ENCODE measurements at regions not wholly inside any gene's neighbourhood (a gene's known extent, or its start where the extent isn't known, plus 50 kb on each side); places are given as distances from the start of the nearest gene placed in this dataset.

GRCh38 chr4:126874533-126874932, 758.2 kb upstream of the INTU start:
- Histone ChIP-seq H3K9ac (ENCODE audit: low read length) (no peak overlapping the region), H2AFZ (ENCODE audit: insufficient read depth, low read depth, low read length, poor library complexity, severe bottlenecking) (no peak overlapping the region), H3K27me3 (replicated peaks in 1 of 4; ENCODE audit: control extremely low read depth in 1 of 4, control insufficient read depth in 3 of 4, insufficient read depth in 4 of 4, low read length in 3 of 4) (no peaks in the 10 kb centered on the region), H3K36me3 (replicated peaks in 1 of 2; ENCODE audit: control extremely low read depth in 1 of 2, control insufficient read depth in 1 of 2, extremely low read depth in 1 of 2, insufficient read depth in 2 of 2, low read length in 1 of 2) (no peaks in the 10 kb centered on the region), H3K4me2 (replicated peaks; ENCODE audit: low read depth, low read length, poor library complexity, severe bottlenecking) (no peak overlapping the region), H4K20me1 (ENCODE audit: control insufficient read depth, insufficient read depth, low read length, poor library complexity, severe bottlenecking) (no peaks in the 10 kb centered on the region), H3K4me1 (ENCODE audit: control insufficient read depth in 2 of 2, insufficient read depth in 2 of 2, low read length in 2 of 2) (no peaks in the 10 kb centered on the region), H3K9me3 (ENCODE audit: control extremely low read depth in 1 of 3, control insufficient read depth in 2 of 3, insufficient read depth in 1 of 3, low read length in 2 of 3) (peaks cover 0 to 8% (median 4%) of the 10 kb centered on the region in 3 donors), H3K79me2 (ENCODE audit: control insufficient read depth, insufficient read depth, low read length) (no peaks in the 10 kb centered on the region), H3K27ac (ENCODE audit: low read length in 2 of 2) (no peak overlapping the region), H3K4me3 (ENCODE audit: control extremely low read depth in 1 of 5, extremely low read depth in 1 of 5, insufficient read depth in 1 of 5, low read depth in 2 of 5, low read length in 4 of 5) (no peak overlapping the region)
- no peak overlapping the region for H3K27ac Mint-ChIP-seq
- ChIA-PET POLR2A (no interaction called here), CTCF (no interaction called here)
- no peaks in the 10 kb centered on the region for H3K4me1 Mint-ChIP-seq
- no peaks in the 10 kb centered on the region for H3K27me3 Mint-ChIP-seq
- DNase-seq, result no peak
- ATAC-seq (ENCODE audit: low read depth), result no peak
- TF ChIP-seq CTCF (IDR thresholded peaks at IDR 0.05) (no peak), EZH2 (IDR thresholded peaks at IDR 0.05; ENCODE audit: borderline replicate concordance, insufficient read depth, low read depth, low read length, poor library complexity, severe bottlenecking) (no peak)
- H3K4me3 Mint-ChIP-seq, result no peak overlapping the region
- peaks cover 9% of the 10 kb centered on the region for H3K9me3 Mint-ChIP-seq (ENCODE audit: insufficient read depth)
- 92% methylated on average over 19 of the region's 19 CpGs for WGBS (ENCODE audit: insufficient coverage)
- intact Hi-C loops (cut with micrococcal nuclease), result no loop called here

- ChIA-PET POLR2A (no interaction called here), CTCF (no interaction called here)
- H3K4me3 Mint-ChIP-seq, result no peak overlapping the region
Observed at GRCh38 chr4:126888968-126889367, 743.8 kb upstream of the INTU start.

More at GRCh38 chr4:126888968-126889367, 743.8 kb upstream of the INTU start:
- no peak for DNase-seq
- TF ChIP-seq CTCF (IDR thresholded peaks at IDR 0.05) (no peak), EZH2 (IDR thresholded peaks at IDR 0.05; ENCODE audit: borderline replicate concordance, insufficient read depth, low read depth, low read length, poor library complexity, severe bottlenecking) (no peak)
- H2AFZ ChIP-seq (ENCODE audit: insufficient read depth, low read depth, low read length, poor library complexity, severe bottlenecking), result no peak overlapping the region
- H3K9me3 ChIP-seq (ENCODE audit: control extremely low read depth in 1 of 3, control insufficient read depth in 2 of 3, insufficient read depth in 1 of 3, low read length in 2 of 3), result peaks cover 0 to 3% (median 0%) of the 10 kb centered on the region in 3 donors
- no peak overlapping the region for H3K9ac ChIP-seq (ENCODE audit: low read length)
- no peaks in the 10 kb centered on the region for H3K79me2 ChIP-seq (ENCODE audit: control insufficient read depth, insufficient read depth, low read length)
- no peak overlapping the region for H3K27ac Mint-ChIP-seq
- no peak overlapping the region for H3K4me2 ChIP-seq (replicated peaks; ENCODE audit: low read depth, low read length, poor library complexity, severe bottlenecking)
- intact Hi-C loops (cut with micrococcal nuclease), result no loop called here
- H4K20me1 ChIP-seq (ENCODE audit: control insufficient read depth, insufficient read depth, low read length, poor library complexity, severe bottlenecking), result no peaks in the 10 kb centered on the region
- no peak overlapping the region for H3K4me3 ChIP-seq (ENCODE audit: control extremely low read depth in 1 of 5, extremely low read depth in 1 of 5, insufficient read depth in 1 of 5, low read depth in 2 of 5, low read length in 4 of 5)
- no peak for ATAC-seq (ENCODE audit: low read depth)
- H3K27ac ChIP-seq (ENCODE audit: low read length in 2 of 2), result no peak overlapping the region
- no peaks in the 10 kb centered on the region for H3K36me3 ChIP-seq (replicated peaks in 1 of 2; ENCODE audit: control extremely low read depth in 1 of 2, control insufficient read depth in 1 of 2, extremely low read depth in 1 of 2, insufficient read depth in 2 of 2, low read length in 1 of 2)
- no peaks in the 10 kb centered on the region for H3K4me1 Mint-ChIP-seq
- H3K9me3 Mint-ChIP-seq (ENCODE audit: insufficient read depth), result no peaks in the 10 kb centered on the region
- H3K4me1 ChIP-seq (ENCODE audit: control insufficient read depth in 2 of 2, insufficient read depth in 2 of 2, low read length in 2 of 2), result no peaks in the 10 kb centered on the region
- H3K27me3 Mint-ChIP-seq, result no peaks in the 10 kb centered on the region
- no peaks in the 10 kb centered on the region for H3K27me3 ChIP-seq (replicated peaks in 1 of 4; ENCODE audit: control extremely low read depth in 1 of 4, control insufficient read depth in 3 of 4, insufficient read depth in 4 of 4, low read length in 3 of 4)

All from B cell (primary cell).